Sigmoid colon (tissue), 4 donors: ENCODE measurements at regions not wholly inside any gene's neighbourhood (a gene's known extent, or its start where the extent isn't known, plus 50 kb on each side); places are given as distances from the start of the nearest gene placed in this dataset.

ENCODE experiments used
- EP300 ChIP-seq, 4 donors: sonication (generic); formaldehyde crosslinking; IDR thresholded peaks; one replicate each; pipeline ENCODE4 v1.6.1; 2017; ENCODE audit warnings: antibody characterized with exemption in 4 of 4
- POLR2A ChIP-seq, 2 donors: fragments of 450-650 bp; IDR thresholded peaks; one replicate each; pipeline ENCODE4 v1.6.1; 2016; ENCODE audit warnings: antibody characterized with exemption in 2 of 2, mild to moderate bottlenecking in 2 of 2, moderate library complexity in 2 of 2

GRCh38 chr9:115733318-115734110 is 420.1 kb upstream of the PAPPA start:
- no peak for TF ChIP-seq EP300 (IDR thresholded peaks at IDR 0.05)
- no peak for TF ChIP-seq POLR2A (IDR thresholded peaks at IDR 0.05)
